Gastrocnemius medialis (tissue), 4 donors: ENCODE measurements at regions not wholly inside any gene's neighbourhood (a gene's known extent, or its start where the extent isn't known, plus 50 kb on each side); places are given as distances from the start of the nearest gene placed in this dataset.

ENCODE experiments used
- ATAC-seq, 2 donors: fragments of 150-250 bp; one replicate each; pipeline ENCODE4 v1.9.1; 2016
- DNase-seq, 2 donors: peaks; one replicate each; pipeline ENCODE4 v3.0.0-alpha.2; 2019
- H3K27ac ChIP-seq, 4 donors: fragments of 200-600 bp; sonication (generic); 1 replicate in 1 of 4; 2 replicates in 3 of 4; pipeline ENCODE4 v1.5.1; 2016 to 2018; ENCODE audit warnings: mild to moderate bottlenecking in 2 of 4, moderate library complexity in 1 of 4
- H3K27me3 ChIP-seq, 3 donors: fragments of 200-600 bp; sonication (generic) in 2 of 3; 1 replicate in 1 of 3; 2 replicates in 2 of 3; pipeline versions ENCODE4 v1.5.1 to v1.6.0; 2016 to 2019; ENCODE audit warnings: mild to moderate bottlenecking in 1 of 3, moderate library complexity in 1 of 3
- H3K36me3 ChIP-seq, 2 donors: fragments of 200-600 bp; sonication (generic) in 1 of 2; one replicate each; pipeline ENCODE4 v1.5.1; 2017 to 2018
- H3K4me1 ChIP-seq, 2 donors: fragments of 200-600 bp; sonication (generic) in 1 of 2; one replicate each; pipeline ENCODE4 v1.5.1; 2016 to 2017; ENCODE audit warnings: mild to moderate bottlenecking in 2 of 2
- H3K4me3 ChIP-seq, 4 donors: fragments of 200-600 bp; sonication (generic) in 3 of 4; 1 replicate in 1 of 4; 2 replicates in 3 of 4; pipeline ENCODE4 v1.5.1; 2016 to 2019; ENCODE audit warnings: mild to moderate bottlenecking in 2 of 4
- H3K9me3 ChIP-seq, 3 donors: fragments of 200-600 bp; sonication (generic) in 2 of 3; 1 replicate in 1 of 3; 2 replicates in 2 of 3; pipeline ENCODE4 v1.5.1; 2016 to 2019
- POLR2A ChIP-seq, 2 donors: fragments of 450-650 bp; IDR thresholded peaks; one replicate each; pipeline ENCODE4 v1.6.1; 2017; ENCODE audit warnings: antibody characterized with exemption in 2 of 2, mild to moderate bottlenecking in 2 of 2, moderate library complexity in 2 of 2
- in situ Hi-C, 4 donors: fragments of 200-750 bp; cut with MboI; loops; one replicate each; pipeline versions ENCODE4 v1.15.0 to v1.8.0; 2017; ENCODE audit warnings: low sequenced_read_pairs in 4 of 4
- intact Hi-C: fragments of 100-400 bp; cut with DNase I; formaldehyde crosslinking; loops from one replicate; pipeline ENCODE4 v1.15.1; 2023; ENCODE audit warnings: low total_unique reads
- TF ChIP-seq, protein P1 (sequence below), 5 experiments: fragments of 450-650 bp in 3 of 5; fragments of 200-600 bp in 2 of 5; sonication (generic) in 2 of 5; IDR thresholded peaks in 4 of 5; conservative IDR thresholded peaks in 1 of 5; 1 replicate in 4 of 5; 2 replicates in 1 of 5; pipeline ENCODE4 v1.5.1; 2016 to 2019; ENCODE audit warnings: antibody characterized with exemption in 5 of 5, mild to moderate bottlenecking in 3 of 5, moderate library complexity in 3 of 5

DNA sequence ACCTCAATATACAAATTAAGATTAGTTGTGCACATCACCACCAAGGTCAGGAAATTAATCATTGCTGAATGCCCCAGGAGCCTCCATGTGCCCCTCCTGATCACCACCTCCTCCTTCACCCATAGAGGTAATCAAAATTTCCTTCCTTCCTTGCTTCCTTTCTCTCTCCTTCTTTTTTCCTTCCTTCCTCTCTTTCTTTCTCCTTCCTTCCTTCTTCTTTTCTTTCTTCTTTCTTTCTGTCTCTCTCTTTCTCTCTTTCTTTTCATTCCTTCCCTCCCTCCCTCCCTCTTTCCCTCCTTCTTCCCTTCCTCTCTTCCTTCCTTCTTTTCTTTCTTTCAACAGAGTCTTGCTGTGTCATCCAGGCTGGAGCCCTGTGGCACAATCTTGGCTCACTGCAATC is 67.9 kb upstream of the FTH1 start:
- intact Hi-C loops (no loop called here), in situ Hi-C loops (no loop called here)
- ATAC-seq (no peak), DNase-seq (no peak)
- H3K4me1 ChIP-seq: no peaks in the 10 kb centered on the region
- no peak overlapping the region for H3K4me3 ChIP-seq
- TF ChIP-seq POLR2A (IDR thresholded peaks at IDR 0.05): no peak
- TF ChIP-seq, protein P1, sequence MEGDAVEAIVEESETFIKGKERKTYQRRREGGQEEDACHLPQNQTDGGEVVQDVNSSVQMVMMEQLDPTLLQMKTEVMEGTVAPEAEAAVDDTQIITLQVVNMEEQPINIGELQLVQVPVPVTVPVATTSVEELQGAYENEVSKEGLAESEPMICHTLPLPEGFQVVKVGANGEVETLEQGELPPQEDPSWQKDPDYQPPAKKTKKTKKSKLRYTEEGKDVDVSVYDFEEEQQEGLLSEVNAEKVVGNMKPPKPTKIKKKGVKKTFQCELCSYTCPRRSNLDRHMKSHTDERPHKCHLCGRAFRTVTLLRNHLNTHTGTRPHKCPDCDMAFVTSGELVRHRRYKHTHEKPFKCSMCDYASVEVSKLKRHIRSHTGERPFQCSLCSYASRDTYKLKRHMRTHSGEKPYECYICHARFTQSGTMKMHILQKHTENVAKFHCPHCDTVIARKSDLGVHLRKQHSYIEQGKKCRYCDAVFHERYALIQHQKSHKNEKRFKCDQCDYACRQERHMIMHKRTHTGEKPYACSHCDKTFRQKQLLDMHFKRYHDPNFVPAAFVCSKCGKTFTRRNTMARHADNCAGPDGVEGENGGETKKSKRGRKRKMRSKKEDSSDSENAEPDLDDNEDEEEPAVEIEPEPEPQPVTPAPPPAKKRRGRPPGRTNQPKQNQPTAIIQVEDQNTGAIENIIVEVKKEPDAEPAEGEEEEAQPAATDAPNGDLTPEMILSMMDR (IDR thresholded peaks at IDR 0.05 in 4 of 5, conservative IDR thresholded peaks at IDR 0.05 in 1 of 5): no peak
- no peak overlapping the region for H3K27ac ChIP-seq
- no peaks in the 10 kb centered on the region for H3K27me3 ChIP-seq
- no peaks in the 10 kb centered on the region for H3K36me3 ChIP-seq
- H3K9me3 ChIP-seq: no peaks in the 10 kb centered on the region

DNA sequence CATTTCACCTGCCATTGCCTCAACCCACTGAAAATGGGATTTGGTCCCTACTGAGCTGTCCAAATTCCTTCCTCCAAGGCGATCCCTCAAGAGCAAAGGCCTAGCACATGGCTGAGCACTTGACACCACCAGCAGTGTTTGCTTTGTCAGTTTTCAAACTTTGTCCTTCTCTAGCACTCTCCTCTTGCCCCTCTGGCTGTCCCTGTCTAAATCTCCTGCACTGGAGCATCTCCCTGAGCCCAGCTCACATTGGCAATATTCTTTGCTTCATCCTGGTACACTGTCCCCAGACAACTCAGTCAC is 66.6 kb upstream of the FTH1 start:
- H3K4me3 ChIP-seq: no peak overlapping the region
- no peak for ATAC-seq
- in situ Hi-C loops: no loop called here

DNA sequence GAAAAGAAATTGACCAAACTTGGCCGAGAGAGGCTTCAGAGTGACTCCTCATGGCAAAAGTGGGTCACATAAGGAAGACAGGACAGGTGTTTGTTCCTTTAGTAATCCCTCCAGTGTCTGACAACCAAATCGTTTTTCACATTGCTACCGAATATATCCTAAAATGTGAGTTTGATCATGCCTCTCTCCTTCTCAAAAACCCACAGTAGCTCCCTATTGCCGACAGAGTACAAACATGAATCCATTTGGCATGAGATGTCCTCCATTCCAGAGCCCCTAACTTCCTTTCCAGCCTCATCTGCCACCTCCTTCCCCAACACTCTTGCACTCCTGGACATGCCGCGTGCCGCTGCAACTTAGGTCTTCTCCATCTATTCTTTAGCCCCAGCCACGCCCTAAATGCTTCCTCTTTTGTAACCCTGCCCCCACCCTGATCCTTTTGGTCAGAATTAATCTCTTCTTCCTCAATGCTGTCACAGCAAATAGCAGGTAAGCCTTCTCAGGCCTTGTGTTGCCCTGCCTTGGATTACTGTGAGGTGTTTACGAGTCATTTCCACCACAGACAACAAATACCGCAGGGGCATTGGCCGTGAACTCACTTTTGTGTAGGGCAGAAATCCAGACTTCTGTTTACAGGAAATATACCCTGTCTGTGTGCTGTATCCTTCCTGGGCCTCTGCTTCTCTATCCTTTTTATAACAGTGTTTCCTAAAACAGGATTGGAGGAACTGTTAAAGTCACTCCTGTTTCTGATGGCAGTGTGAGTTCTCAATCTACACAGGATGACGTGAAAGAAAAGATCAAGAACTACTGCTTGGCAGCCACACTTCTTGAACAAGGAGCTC is 66.0 kb upstream of the FTH1 start:
- Histone ChIP-seq H3K27me3 (no peaks in the 10 kb centered on the region), H3K4me1 (no peaks in the 10 kb centered on the region), H3K27ac (no peak overlapping the region), H3K9me3 (no peaks in the 10 kb centered on the region), H3K36me3 (no peaks in the 10 kb centered on the region), H3K4me3 (no peak overlapping the region)
- ATAC-seq (no peak), DNase-seq (no peak)
- no peak for TF ChIP-seq POLR2A (IDR thresholded peaks at IDR 0.05)
- TF ChIP-seq, protein P1 (IDR thresholded peaks at IDR 0.05 in 4 of 5, conservative IDR thresholded peaks at IDR 0.05 in 1 of 5): no peak
- in situ Hi-C loops (no loop called here), intact Hi-C loops (no loop called here)

More for the DNA sequence above, 66.6 kb upstream of the FTH1 start:
- no peaks in the 10 kb centered on the region for H3K27me3 ChIP-seq
- no peak for DNase-seq
- no peaks in the 10 kb centered on the region for H3K36me3 ChIP-seq
- TF ChIP-seq POLR2A (IDR thresholded peaks at IDR 0.05): no peak
- TF ChIP-seq, protein P1 (IDR thresholded peaks at IDR 0.05 in 4 of 5, conservative IDR thresholded peaks at IDR 0.05 in 1 of 5): no peak
- no peaks in the 10 kb centered on the region for H3K4me1 ChIP-seq
- no peaks in the 10 kb centered on the region for H3K9me3 ChIP-seq
- intact Hi-C loops: no loop called here
- no peak overlapping the region for H3K27ac ChIP-seq

DNA sequence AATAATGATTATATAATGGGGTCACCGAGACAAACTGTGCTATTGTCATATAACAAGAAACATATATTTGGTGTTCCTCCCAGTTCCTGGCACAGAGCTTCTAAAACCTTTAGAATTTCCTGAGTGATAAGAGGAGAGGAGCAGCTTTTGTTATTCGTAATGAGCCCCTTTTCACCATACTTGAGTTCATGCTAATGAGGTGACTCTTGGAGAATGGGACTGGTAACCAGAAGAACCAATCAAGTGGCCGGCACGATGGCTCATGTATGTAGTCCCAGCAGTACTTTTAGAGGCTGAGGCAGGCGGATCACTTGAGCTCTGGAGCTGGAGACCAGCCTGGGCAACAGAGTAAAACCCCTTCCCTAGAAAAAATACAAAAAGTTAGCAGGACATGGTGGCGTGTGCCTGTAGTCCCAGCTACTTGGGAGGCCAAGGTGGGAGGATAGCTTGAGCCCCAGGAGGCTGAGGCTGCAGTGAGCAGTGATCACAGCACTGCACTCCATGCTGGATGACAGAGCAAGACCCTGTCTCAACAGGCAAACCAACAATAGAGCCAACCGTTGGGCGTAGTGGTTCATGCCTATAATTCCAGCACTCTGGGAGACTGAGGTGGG is 62.7 kb upstream of the FTH1 start:
- Histone ChIP-seq H3K27ac (no peak overlapping the region), H3K36me3 (no peaks in the 10 kb centered on the region), H3K27me3 (no peaks in the 10 kb centered on the region), H3K4me1 (no peaks in the 10 kb centered on the region), H3K4me3 (no peak overlapping the region), H3K9me3 (no peaks in the 10 kb centered on the region)
- intact Hi-C loops: no loop called here
- in situ Hi-C loops: no loop called here
- DNase-seq (no peak), ATAC-seq (no peak)
- TF ChIP-seq, protein P1 (IDR thresholded peaks at IDR 0.05 in 4 of 5, conservative IDR thresholded peaks at IDR 0.05 in 1 of 5): no peak
- TF ChIP-seq POLR2A (IDR thresholded peaks at IDR 0.05): no peak
